Pulmonary artery endothelial cell (primary cell): ENCODE measurements at regions not wholly inside any gene's neighbourhood (a gene's known extent, or its start where the extent isn't known, plus 50 kb on each side); places are given as distances from the start of the nearest gene placed in this dataset.
"Not testable (repeated sequence)": the region's sequence is repeated elsewhere in the genome, so short reads cannot be mapped to it uniquely, and the experiment has no call there.

ENCODE experiments used
- DNase-seq: peaks from one replicate; pipeline ENCODE4 v3.0.0-alpha.2; 2011; ENCODE audit warnings: low read depth, low spot score

DNA sequence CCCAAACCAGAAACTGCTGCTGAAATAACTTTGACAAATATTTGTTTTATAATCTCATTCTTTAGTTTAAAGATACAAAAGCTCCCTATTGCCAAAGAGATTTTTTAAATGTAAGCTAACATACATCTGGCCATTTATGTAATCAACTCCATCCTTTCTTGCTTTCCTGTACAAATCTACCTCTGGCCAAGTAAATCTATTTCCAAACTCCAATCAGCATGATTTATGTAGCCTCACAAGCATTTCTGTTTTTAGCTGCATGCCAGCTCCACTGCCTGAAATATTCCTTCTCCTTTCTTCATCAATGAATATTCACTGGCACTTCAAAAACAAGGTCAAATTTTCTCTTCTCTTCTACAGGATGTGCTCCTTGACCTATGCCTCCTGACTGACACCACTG, 80.0 kb downstream of the SHOX2 start:
- no peak for DNase-seq

DNA sequence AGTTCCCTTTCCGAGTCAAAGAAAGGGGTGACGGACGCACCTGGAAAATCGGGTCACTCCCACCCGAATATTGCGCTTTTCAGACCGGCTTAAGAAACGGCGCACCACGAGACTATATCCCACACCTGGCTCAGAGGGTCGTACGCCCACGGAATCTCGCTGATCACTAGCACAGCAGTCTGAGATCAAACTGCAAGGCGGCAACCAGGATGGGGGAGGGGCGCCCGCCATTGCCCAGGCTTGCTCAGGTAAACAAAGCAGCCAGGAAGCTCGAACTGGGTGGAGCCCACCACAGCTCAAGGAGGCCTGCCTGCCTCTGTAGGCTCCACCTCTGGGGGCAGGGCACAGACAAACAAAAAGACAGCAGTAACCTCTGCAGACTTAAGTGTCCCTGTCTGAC, 86.3 kb downstream of the SHOX2 start:
- DNase-seq, result not testable (repeated sequence)

DNA sequence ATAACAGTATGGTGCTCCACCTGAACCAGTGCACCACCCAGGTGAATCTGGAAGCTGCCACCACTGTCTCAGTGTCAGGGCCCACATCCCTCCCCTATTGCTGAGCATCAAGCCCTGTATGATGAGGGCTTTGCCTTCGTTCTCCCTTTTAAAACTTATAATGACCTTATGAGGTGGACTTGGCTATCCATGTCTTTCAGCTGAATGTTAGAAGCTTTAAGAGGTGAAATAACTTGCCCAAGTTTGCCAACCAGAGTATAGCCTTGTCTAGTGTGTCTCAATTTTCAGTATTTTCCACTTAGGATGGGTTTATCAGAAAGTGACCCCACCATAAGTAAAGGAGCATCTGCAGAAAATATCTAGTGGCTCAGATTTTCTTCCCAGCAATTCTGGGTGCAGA, 87.8 kb downstream of the SHOX2 start:
- no peak for DNase-seq

DNA sequence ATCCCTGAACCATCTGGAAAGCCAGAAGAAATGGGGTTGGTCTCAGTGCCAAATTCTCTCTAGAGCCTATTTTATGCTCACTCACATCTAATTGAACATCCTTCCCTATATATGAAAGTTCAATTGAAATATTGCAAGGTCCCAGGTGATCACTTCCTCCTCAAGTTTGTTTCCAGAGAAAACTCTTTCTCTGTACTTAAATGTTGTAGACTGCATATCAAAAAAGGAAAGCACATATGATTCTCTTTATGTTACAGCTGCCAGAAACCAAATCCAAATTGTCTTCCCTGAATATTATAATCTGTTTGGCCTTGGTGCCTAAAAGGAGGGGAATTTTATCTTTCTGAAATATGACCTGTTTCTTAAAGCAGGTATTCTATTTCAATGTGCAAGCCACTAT, 93.3 kb downstream of the SHOX2 start:
- no peak for DNase-seq

DNA sequence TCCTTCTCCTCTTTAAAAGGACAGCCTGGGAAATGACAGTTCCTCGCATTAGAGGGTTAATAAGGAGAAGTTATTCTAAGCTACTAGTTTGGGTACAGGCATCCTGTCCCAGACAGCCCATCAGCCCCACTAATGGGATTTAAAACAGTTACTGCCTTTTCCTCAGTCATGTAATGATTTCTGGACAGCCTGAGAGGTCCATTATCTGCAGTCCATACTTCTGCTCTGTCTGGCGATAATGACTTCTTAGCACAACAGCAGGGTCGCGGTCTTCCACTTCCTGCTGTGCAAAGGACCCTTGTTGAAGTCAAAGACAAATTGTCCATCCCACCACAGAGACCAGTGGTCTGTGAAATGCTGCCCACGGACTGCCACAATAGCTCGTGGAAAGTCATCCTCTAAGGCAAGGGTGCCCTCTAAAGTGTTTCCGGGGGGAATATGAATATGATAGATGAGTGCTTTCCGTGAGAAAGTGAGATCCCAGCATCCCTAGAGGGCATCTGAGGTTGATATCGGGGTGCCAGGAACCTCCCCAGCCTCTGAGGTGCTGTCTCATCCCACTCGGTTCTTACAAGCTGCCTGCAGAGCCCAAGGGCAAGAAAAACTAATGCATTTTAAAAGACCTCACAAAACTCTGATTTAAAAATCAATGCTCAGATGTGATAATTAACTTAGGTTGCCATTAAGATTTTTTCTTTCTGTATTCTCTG, 100.7 kb downstream of the SHOX2 start:
- no peak for DNase-seq

DNA sequence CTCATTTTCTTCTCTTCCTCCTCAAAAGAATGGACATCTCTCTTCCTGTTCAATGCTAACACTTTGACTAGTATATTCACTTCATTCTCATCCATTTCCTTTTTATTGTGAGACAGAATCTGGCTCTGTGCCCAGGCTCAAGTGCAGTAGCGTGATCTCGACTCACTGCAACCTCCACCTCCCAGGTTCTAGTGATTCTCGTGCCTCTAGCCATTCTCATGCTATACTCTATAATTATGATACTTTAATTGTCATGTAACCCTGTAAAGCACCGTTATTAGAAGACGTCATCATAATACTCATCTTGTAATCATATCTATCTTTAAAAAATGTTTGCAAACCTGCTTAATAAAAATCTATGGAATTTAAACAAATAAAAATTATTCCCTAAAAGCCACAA, 107.0 kb downstream of the SHOX2 start:
- no peak for DNase-seq

DNA sequence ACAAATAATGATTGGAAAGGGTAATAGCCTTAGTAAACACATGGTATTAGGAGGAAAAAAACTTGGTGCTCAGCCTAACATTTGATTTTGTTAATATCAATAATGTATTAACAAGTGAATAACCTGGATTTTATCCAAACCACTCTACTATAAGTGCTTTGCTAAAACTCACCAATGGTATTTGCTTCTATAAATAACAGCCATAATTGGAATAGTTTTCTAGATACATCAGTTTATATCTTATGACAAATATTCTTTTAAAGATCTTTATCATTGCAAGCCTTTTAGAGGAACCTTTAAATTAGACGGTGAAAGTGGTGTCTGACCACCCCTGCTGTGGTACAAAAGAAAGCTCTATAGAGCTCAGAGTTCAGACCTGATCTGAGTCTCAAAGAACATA, 123.9 kb downstream of the SHOX2 start:
- no peak for DNase-seq

DNA sequence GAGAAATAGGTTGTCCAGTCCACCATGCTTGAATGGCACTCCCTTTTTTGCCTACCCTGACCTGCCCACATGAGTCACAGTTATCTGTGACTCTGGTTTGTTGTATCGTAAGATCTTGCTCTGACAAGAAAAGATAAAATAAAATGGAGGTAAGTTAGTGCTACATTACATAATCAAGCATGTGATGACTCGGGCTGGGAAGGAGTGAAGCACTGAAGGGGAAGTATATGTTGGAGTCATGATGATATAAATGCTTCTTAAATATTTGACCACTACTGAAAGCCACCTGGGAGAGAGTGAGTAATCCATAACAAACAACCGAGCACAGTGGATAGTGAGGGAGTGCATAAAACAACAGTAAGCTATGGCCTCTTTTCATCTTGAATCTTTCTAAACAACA, 124.4 kb downstream of the SHOX2 start:
- no peak for DNase-seq

DNA sequence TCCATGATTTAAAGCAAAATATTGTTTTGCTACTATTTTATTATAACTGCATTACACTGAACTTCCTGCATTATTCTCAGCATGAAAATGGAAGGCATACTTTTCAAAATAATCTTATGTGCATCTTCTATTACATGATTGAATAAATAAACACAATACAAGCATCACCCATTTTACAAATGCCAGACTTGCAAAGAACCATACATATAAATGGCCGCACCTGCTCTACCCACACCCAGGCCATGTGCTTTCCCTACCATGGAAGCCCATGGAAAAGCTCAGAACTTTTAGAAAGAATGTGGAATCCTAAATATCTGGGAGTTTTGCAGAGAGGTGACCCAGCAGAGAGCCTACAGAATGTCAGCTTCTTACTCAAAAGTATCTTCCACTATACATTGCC, 127.2 kb downstream of the SHOX2 start:
- DNase-seq, result no peak

DNA sequence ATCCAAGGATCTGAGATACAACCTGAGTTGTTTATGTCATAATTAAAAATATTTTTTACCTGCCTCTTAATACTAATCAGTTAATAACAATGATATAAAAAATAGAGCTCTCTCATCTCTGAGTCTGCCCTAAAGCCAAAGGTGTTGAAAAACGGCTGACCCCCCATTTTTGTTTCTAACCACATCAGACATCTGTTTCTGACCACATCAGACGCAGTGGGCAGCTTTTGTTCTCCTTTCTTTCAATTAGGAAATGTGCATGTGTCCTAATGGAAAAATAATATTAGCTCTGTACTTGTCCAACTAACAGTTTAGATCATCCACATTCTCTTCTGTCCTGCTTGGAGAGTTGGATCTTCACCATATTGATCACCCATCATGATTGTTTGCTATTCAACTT, 144.6 kb downstream of the SHOX2 start:
- no peak for DNase-seq

DNA sequence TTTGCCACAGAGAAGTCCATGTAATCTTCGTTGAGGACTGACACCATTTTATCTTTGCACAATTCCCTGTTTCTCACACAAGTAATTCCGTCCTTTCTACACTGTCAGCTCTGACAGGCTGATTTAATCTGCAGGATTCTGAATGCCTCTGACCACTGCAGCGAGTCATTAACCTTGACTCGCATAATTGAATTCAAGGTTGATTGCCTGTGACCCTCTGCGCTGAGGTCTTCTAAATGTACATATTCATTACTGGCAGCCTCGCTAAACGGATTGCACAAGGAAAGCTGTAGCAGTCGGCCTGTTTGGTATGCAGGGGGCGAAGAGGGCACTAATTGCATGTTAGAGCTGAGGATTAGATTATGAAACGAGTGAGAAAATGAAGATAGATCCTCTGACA, 147.8 kb downstream of the SHOX2 start:
- DNase-seq, result no peak

DNA sequence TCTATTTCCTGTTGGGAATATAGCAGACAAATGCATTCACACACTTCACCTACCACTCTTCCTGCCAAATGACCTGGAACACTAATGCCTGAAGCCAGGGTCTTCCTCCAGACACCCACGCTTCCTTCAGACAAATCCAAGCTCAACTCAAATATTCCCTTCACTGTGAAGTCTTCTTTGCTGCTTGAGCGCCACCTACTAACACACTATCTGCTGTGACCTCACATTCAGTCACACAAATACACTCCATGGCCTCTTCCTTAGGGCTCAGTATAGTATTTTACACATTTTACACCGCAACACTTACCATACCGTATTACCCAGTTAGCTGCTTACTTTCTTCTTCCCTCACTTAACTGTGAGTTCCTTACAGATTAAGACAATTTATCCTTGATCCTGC, 149.4 kb downstream of the SHOX2 start:
- no peak for DNase-seq

DNA sequence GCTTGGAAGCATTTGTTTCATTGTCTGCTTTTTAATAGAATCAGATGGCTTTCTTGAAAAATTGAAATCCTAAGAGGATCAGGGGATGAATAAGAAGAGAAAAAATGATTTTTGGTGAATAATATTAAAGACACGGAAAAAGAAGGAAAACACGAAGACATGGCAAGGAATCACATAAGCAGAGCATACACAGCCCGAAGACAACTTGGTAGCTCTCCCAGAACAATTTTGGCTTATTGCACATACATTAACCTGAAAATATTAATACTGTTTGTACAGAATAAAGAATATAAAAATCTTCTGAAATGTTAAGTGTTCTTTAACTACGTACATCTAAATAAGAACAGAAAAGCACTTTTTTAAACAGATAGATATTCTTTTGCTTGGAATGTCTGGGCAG, 150.0 kb downstream of the SHOX2 start:
- DNase-seq, result no peak

DNA sequence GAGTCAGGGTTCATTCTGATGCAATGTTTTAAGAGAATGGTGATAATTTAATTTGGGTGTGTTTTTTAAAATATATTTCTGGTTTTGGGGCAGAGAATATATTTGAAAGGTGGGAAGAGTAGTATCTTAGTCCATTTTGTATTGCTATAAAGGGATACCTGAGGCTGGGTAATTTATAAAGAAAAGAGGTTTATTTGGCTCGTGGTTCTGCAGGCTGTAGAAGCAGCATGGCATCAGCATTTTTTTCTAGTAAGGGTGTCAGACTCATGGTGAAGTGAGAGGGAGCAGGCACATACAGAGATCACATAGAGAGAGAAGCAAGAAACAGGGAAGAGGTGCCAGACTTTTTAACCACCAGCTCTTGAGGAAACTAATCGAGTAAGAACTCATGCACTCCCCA, 152.7 kb downstream of the SHOX2 start:
- DNase-seq, result no peak

DNA sequence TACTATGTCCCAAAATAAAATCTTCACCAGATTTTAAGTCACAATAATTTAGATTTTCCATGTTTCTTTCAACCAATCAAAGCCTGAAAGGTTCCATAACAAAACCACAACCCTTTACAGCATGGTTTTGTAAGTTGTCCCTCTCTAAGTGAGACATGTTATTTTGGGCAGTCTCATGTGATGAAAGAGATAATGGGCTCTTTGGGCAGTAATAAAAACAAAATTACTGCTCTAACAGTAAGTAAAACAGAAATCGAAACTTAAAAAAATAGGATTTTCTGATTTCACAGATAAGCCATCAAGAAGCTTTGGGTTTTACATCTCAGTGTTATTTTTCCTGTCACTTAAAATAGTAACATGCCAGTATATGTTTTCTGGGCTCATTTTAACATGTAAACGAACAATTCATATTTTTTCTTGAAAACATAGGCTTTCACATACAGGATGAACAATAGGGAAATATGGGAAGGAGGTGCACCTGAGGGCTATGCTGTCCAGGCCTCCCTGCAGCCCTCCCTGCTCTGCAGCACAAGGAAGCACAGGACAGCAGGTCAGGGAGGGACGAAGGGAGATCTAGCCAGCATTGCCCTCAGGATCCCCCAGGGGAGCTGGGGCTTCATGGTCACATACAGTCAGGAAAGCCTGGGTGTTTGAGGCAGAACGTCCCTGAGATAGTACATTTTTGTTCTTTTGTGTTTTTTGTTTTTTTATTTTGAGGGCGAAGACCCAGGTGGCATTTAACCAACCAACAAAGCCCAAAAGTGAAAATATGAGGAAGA, 157.4 kb downstream of the SHOX2 start:
- DNase-seq, result no peak

DNA sequence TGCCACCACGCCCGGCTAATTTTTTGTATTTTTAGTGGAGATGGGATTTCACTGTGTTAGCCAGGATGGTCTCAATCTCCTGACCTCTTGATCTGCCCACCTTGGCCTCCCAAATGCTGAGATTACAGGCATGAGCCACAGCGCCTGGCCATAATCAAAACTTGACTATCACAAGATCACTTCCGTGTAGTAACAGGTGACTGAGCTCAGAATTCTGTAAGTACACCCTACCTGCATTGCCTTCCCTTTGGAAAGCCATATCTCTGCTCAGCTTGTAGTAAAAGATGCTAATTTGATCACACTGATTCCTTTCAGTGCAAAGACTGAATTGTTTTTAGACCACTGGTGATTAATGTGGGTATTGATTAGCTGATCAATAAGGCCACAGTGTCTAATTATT, 167.1 kb downstream of the SHOX2 start:
- no peak for DNase-seq

DNA sequence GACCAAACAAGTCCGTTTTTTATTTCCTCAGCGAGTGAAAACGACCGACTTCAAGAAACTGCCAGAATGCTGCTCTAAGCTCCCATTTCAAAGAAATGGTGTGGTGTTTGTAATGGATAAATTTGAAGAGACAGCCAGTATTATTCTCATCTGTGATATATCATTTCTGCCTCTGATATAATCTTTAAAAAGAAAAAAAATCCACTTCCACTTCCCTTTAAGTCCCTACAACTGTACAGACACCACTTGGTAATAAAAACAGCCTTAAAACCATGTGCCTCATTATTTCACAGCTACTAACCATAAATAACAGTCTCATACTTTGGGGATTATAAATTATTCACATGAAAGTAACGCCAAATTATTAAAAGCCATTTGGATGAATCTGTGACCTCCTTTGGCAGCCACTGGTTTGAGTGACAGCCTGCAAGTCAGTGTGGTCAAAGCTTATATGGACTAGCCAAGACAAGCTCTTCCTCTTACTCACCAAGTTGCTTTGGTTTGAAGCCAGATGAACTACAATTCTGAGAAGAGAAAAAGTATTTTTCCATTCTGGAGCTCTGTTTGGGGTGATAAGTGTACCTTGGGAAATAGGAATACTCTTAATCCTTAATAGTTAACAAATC, 168.0 kb downstream of the SHOX2 start:
- no peak for DNase-seq

DNA sequence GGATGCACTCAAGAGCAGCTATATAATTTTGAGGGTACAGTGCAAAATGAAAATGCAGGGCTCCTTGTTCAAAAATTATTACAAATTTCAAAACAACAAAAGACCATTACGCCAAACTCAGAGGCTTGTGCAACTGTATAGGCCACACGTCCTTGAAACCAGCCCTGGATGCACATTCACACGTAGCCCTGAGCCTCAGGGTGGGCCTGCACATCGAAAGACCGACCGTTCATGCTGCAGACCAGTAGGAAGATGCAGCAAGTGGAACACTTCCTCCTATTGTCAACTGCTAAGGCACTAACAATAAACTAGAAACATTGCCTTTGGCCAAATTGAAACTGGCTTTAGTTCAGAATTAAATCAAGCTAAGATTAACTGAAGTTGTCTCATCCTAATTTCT, 174.7 kb downstream of the SHOX2 start:
- no peak for DNase-seq

DNA sequence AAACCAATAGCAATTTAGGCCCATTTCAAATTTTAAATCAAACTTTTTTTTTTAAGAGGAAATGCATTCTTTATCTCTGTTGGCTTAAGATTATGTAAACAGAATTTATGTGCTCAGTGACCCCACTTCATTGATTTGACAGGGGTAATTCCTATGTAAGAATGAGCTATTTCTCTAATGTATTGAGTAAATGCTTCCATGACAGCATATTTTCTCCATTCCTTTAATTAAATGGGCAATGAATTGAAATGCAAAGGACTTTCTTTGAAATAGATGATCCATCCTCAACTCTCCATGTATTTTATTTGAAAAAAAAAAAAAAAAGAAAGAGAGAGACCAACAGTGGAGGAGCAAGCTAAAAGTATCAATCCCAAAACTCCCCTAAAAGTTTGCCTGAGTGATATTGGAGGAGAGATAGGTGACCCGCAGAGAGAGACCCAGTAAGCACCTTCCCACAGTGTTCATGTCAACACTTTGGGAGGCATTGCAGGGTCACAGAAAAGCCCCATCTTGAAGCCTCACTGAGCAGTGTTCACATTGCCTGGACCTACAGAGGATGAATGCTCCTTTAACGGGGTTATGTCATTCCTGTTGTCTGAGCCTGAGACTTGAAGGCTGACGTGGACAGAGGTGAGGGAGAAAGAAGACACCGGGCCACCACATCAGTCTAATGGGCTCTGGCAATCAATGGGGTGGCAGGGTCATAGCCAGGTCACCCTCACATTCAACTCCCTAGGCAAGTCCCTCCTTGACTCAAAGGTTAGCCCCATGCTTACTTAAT, 176.0 kb downstream of the SHOX2 start:
- no peak for DNase-seq

DNA sequence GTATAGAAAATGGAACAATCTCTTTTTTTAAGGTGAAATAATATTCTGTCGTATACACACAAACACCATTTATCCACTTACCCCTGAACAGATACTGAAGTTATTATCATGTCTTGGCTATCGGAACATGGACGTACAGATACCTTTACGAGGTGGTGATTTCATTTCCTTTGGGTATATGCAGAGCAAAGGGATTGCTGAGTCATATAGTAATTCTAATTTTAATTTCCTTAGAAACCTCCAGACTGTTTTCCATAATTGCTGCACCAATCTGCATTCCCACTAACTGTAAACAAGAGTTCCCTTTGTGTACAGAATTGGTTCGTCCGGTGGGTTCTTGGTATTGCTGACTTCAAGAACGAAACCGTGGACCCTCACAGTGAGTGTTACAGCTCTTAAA, 179.4 kb downstream of the SHOX2 start:
- no peak for DNase-seq

DNA sequence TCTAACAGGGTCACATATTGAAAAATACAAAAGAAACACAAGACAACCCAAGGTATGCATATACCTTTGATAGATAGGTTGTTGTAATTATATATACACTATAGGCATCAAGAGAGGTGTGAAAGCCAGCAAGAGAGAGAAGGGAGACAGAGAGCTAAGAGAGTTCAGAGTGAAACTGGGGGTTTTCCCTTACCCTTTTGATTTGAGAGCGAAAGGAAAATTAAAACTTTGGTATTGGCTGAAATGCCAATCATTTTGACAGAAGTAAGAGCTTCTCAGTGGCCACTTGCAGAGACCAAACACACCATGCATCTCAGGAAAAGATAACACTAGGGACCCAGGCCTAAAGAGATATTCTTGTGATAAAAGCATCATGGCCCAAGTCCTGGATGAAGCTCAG, 183.6 kb downstream of the SHOX2 start:
- DNase-seq, result no peak

DNA sequence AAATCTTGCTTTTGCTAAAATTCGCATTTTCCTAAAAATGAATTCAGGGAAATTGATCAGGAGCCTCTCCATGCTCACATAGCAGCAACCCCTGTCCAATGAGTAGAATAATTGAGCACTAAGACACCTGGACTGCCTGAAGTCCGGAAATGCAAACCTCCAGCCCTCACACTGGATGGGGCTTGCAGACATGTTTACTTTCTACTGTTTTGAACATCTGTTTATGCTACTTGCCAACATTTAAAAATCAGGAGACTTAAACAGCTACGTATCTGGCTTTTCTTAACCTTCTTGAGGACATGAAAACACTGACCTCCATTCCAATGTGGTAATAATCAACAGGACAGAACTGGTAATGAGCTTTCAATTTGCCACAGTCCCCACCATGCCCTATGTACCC, 184.4 kb downstream of the SHOX2 start:
- DNase-seq, result no peak
